ENCODE measurements at regions not wholly inside any gene's neighbourhood (a gene's known extent, or its start where the extent isn't known, plus 50 kb on each side); places are given as distances from the start of the nearest gene placed in this dataset.

DNA sequence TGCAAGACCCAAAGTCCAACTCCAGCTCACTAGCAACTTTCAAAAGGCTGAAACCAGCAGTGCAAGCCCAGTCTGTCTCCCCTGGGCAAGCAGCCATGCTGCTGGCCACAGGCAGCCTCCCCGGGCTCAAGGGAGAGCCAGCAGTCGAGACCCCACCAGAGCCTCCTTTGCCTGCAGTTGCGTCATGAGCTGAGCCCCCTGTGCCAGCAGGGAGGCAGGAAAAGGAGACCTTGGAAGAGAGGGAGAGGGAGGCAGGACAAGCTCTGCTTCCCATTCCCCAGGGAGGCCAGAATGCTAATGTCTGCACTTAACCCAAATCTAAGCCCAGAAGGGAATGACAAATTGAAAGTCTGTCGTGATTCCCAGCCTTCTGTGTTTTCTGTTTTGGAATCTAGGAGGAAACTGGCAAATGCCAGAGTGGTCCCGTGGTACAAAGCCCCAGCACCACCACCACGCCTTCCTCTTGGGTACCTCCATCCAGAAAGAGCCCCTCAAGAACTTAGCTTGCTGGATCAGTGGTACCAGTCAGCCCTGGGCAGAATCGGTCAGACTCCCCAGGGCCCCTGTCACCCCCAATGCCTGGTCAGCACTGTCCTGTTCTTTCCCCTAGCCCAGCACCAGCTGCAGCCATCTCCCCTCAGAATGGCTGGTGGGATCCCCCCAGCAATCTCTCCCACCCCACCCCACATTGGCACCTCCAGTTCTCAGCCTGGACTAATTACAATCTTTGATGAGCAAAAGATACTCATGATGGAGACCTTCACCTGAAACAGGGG lies 99.3 kb upstream of the TNRC6C start (continued):
- TF ChIP-seq, protein P1, sequence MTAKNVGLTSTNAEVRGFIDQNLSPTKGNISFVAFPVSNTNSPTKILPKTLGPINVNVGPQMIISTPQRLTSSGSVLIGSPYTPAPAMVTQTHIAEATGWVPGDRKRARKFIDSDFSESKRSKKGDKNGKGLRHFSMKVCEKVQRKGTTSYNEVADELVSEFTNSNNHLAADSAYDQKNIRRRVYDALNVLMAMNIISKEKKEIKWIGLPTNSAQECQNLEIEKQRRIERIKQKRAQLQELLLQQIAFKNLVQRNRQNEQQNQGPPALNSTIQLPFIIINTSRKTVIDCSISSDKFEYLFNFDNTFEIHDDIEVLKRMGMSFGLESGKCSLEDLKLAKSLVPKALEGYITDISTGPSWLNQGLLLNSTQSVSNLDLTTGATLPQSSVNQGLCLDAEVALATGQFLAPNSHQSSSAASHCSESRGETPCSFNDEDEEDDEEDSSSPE (CRISPR knock-in tag; IDR thresholded peaks at IDR 0.05): no peak
- TF ChIP-seq SIN3A (IDR thresholded peaks at IDR 0.05; ENCODE audit: borderline replicate concordance, low read depth, low read length) (no peak), HNF4G (IDR thresholded peaks at IDR 0.05; ENCODE audit: borderline replicate concordance, low read depth, low read length) (no peak), HNF4G (CRISPR knock-in tag; IDR thresholded peaks at IDR 0.05; ENCODE audit: borderline replicate concordance, low read depth) (no peak), XRCC5 (optimal IDR thresholded peaks at IDR 0.05; ENCODE audit: low read length) (no peak), RARG (CRISPR knock-in tag; IDR thresholded peaks at IDR 0.05; ENCODE audit: low read depth) (no peak), ZNF510 (CRISPR knock-in tag; IDR thresholded peaks at IDR 0.05; ENCODE audit: low read depth) (no peak), ZNF652 (CRISPR knock-in tag; IDR thresholded peaks at IDR 0.05; ENCODE audit: borderline replicate concordance, low read depth) (no peak), POLR2A (IDR thresholded peaks at IDR 0.05; ENCODE audit: insufficient read depth in 1 of 2, low read depth in 2 of 2, low read length in 2 of 2) (no peak), RELA (CRISPR knock-in tag; IDR thresholded peaks at IDR 0.05) (no peak), KLF9 (CRISPR knock-in tag; IDR thresholded peaks at IDR 0.05; ENCODE audit: low read depth) (no peak)
- TF ChIP-seq, protein P2, sequence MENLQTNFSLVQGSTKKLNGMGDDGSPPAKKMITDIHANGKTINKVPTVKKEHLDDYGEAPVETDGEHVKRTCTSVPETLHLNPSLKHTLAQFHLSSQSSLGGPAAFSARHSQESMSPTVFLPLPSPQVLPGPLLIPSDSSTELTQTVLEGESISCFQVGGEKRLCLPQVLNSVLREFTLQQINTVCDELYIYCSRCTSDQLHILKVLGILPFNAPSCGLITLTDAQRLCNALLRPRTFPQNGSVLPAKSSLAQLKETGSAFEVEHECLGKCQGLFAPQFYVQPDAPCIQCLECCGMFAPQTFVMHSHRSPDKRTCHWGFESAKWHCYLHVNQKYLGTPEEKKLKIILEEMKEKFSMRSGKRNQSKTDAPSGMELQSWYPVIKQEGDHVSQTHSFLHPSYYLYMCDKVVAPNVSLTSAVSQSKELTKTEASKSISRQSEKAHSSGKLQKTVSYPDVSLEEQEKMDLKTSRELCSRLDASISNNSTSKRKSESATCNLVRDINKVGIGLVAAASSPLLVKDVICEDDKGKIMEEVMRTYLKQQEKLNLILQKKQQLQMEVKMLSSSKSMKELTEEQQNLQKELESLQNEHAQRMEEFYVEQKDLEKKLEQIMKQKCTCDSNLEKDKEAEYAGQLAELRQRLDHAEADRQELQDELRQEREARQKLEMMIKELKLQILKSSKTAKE (CRISPR knock-in tag; IDR thresholded peaks at IDR 0.05; ENCODE audit: borderline replicate concordance): no peak
- TF ChIP-seq, protein P3, sequence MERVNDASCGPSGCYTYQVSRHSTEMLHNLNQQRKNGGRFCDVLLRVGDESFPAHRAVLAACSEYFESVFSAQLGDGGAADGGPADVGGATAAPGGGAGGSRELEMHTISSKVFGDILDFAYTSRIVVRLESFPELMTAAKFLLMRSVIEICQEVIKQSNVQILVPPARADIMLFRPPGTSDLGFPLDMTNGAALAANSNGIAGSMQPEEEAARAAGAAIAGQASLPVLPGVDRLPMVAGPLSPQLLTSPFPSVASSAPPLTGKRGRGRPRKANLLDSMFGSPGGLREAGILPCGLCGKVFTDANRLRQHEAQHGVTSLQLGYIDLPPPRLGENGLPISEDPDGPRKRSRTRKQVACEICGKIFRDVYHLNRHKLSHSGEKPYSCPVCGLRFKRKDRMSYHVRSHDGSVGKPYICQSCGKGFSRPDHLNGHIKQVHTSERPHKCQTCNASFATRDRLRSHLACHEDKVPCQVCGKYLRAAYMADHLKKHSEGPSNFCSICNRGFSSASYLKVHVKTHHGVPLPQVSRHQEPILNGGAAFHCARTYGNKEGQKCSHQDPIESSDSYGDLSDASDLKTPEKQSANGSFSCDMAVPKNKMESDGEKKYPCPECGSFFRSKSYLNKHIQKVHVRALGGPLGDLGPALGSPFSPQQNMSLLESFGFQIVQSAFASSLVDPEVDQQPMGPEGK (CRISPR knock-in tag; IDR thresholded peaks at IDR 0.05): no peak

Data from HepG2 (cell line).